Esophagus squamous epithelium (tissue), 4 donors: ENCODE measurements at regions not wholly inside any gene's neighbourhood (a gene's known extent, or its start where the extent isn't known, plus 50 kb on each side); places are given as distances from the start of the nearest gene placed in this dataset.

ENCODE experiments used
- CTCF ChIP-seq, 6 experiments: fragments of 450-650 bp in 4 of 6; fragments of 200-600 bp in 2 of 6; sonication (generic) in 2 of 6; IDR thresholded peaks; one replicate each; pipeline ENCODE4 v1.5.1; 2016 to 2019; ENCODE audit warnings: antibody characterized with exemption in 6 of 6, mild to moderate bottlenecking in 4 of 6, moderate library complexity in 4 of 6
- POLR2A ChIP-seq, 4 donors: fragments of 450-650 bp; IDR thresholded peaks; one replicate each; pipeline ENCODE4 v1.6.1; 2017; ENCODE audit warnings: antibody characterized with exemption in 4 of 4, mild to moderate bottlenecking in 4 of 4, moderate library complexity in 3 of 4

GRCh38 chr18:38470421-38470820 is 904.8 kb upstream of the CELF4 start:
- TF ChIP-seq CTCF (IDR thresholded peaks at IDR 0.05), result no peak
- no peak for TF ChIP-seq POLR2A (IDR thresholded peaks at IDR 0.05)
